ENCODE measurements at regions not wholly inside any gene's neighbourhood (a gene's known extent, or its start where the extent isn't known, plus 50 kb on each side); places are given as distances from the start of the nearest gene placed in this dataset.
"Not testable (repeated sequence)": the region's sequence is repeated elsewhere in the genome, so short reads cannot be mapped to it uniquely, and the experiment has no call there.

GRCh38 chr12:131251336-131252101, 297.8 kb downstream of the ADGRD1 start:
- DNase-seq: no peak

DNA sequence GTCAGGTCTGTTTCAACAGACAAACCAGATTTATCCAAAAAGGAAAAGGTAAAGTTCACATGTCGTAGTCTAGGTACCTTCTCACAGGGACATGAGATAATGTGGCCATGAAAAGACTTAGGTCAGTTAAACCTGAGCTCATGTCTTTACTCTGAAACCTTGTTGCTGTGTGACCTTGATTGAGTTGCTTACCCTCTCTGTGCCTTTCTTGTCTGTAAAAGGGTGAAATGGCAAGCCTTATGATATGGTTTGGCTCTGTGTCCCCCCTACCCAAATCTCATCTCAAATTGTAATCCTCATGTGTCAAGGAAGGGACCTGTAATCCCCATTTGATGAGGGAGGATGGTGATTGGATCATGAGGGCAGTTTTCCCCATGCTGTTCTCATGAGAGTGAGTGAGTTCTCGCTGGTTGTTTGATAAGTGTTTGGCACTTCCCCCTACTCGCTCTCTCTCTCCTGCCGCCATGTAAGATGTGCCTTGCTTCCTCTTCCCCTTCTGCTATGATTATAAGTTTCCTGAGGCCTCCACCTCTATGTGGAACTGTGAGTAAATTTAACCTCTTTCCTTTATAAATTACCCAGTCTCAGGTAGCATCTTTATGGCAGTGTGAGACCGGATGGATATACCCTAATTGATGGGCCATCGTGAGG, 299.8 kb downstream of the ADGRD1 start:
- DNase-seq: no peak

DNA sequence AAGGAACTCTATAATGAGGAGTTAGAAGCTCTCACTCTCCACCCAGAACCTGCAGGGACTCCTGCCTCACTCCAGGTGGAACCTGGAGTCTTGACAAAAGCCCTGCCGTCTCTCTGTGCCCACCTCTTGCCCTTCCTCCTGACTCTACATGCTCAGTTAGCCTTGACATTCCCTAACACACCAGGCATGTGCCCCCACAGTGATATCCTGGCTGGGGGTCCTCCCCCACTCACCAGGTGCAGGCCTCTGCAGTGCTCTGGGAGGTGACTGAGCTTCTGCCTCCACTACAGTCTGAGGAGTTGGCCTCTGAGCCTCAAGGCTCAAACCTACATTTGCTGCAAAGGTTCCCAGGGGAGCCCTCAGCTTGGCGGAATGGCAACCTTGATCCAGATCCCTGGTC, 300.7 kb downstream of the ADGRD1 start:
- no peak for DNase-seq

DNA sequence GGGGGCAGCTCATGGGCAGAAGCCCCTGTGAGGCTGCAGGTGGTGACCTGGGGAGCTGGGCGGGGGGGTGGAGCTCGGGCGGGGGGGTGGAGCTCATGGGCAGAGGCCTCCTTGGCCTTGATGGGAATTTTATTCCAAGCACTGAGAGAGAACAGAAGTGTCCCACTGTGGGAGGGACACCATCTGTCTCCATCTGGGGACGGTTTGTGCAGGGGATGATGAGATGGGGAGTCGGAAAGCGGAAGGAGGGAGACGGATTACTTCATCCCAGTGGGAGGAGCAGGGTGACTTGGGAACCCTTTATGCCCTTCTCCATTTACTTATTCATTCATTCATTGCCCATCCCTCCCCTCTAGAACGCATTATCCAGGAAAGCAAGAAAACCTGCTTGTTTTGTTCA, 304.7 kb downstream of the ADGRD1 start:
- DNase-seq: no peak

- no peak for DNase-seq
These were observed 306.7 kb downstream of the ADGRD1 start for GRCh38 chr12:131260251-131260905.

GRCh38 chr12:131260954-131261353, 307.2 kb downstream of the ADGRD1 start:
- no peak for DNase-seq

- no peak for DNase-seq
These were observed 308.2 kb downstream of the ADGRD1 start for GRCh38 chr12:131261906-131262305.

- no peak for DNase-seq
These were observed 309.9 kb downstream of the ADGRD1 start for GRCh38 chr12:131263626-131264025.

DNA sequence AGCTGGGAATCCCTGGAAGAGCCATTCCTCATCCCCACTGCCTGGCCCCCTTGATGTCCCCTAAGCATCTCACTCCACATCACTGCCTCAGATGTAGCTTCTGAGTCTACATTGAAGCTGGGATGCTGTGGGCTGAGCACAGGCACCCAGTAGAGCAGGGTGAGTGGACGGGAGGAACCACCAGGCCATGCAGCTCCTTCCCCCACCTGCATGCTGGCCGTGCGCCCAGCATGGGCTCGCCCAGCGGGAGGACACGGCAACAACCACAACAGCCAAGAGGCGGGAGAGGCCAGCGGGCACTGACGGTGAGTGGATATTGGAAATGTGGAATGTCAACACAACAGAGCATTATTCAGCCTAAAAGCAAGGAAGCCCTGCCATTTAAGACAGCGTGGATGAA, 310.9 kb downstream of the ADGRD1 start:
- DNase-seq: no peak

GRCh38 chr12:131266591-131267467, 313.1 kb downstream of the ADGRD1 start:
- DNase-seq: no peak

GRCh38 chr12:131267576-131267975, 313.9 kb downstream of the ADGRD1 start:
- no peak for DNase-seq

GRCh38 chr12:131268123-131268522, 314.4 kb downstream of the ADGRD1 start:
- DNase-seq: not testable (repeated sequence)

GRCh38 chr12:131268571-131268970, 314.9 kb downstream of the ADGRD1 start:
- not testable (repeated sequence) for DNase-seq

DNA sequence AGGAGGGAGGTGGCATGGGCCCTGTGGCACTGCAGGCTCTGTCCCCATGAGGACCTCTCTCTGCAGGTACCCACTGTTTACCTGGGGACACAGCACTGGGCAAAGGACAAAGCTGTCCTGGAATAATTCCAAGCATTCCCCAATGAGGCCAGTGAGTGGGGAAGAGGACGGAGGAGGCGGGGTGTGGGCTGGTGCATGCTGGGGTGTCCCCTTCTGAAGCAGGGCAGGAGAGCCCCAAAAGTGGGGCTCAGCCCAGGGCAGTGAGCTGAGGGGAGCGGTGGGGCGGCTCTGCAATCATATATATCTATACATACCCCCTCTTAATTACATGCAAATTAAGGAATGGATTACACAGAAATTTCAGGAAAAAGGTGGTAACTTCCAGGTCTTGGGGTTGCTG, 315.8 kb downstream of the ADGRD1 start:
- DNase-seq: no peak

DNA sequence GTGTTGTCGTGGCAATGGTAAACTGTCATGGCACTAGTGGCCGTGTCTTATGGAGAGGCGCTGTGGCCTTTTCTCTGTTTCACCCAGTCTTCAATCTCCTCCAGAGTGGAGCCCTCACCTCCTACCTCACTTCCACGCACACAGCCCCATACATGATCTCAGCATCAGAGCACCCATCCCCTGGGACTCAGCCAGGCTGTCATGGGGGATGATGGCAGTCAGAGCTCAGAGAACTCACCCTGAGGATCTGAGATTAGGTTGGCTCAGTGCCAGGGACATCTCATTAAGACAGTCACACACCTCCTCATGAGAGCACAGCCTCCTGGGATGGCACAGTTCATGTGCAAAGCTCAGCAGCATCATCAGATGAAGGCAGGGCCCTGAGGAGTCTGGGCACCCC, 316.3 kb downstream of the ADGRD1 start:
- not testable (repeated sequence) for DNase-seq

DNA sequence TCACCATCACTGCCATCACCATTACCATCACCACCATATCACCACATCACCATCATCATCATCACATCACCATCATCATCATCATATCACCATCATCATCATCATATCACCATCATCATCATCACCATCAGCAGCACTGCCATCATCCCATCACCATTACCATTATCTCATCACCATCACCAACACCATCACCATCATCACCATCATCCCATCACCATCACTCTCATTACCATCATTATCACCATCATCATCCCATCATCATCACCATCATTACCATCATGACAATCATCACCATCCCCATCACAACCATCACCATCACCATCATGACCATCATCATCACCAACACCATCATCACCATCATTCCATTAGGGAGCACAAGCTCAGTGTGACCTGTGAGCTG, 318.0 kb downstream of the ADGRD1 start:
- no peak for DNase-seq

DNA sequence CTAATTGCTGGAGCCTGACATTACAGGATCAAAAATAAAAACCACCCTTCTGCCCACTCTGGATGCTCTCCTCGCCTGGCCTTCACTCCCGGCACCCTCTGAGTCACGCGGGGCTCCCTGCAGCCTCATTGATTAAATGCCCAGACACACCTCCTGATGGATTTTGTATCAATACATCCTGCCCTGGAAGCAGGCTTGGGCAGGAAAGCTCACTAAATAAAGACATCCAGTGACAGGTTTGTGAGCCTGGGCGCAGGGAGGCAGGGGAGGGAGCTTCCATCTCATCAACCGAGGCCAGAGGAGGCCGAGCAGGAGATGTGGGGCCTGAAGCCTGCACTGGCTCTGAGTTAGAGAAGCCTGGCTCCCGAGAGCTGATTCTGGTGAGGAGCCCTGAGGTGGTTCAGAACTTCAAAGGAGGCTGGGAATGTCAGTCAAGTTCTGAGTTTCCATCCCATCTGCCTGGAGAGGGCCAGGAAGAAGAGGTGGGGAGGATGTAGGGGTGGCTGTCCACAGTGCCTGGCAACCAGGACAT, 318.6 kb downstream of the ADGRD1 start:
- not testable (repeated sequence) for DNase-seq

DNA sequence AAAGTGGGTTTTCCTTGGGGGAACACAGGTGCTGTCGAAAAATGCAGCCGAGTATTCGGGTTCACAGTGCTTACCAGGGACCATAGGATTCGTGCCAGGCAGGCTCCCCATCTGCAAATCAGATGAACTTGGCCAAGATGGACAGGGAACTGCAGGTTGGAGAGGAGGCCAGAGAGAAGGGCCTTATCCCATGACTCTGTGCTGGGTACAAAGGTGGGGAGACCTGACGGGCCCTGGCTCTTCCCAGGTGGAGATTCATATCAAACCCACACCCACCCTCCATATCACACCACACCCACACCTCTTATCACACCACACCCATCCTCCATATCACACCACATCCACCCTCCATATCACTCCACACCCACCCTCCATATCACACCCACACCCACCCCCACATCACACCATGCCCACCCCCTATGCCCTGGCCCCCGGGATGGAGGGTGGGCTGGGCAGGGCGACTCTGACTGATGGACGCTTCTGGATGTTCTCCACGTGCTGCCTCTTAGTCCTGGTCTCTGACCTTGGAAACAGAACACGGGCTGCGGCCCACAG, 319.7 kb downstream of the ADGRD1 start:
- DNase-seq: no peak

DNA sequence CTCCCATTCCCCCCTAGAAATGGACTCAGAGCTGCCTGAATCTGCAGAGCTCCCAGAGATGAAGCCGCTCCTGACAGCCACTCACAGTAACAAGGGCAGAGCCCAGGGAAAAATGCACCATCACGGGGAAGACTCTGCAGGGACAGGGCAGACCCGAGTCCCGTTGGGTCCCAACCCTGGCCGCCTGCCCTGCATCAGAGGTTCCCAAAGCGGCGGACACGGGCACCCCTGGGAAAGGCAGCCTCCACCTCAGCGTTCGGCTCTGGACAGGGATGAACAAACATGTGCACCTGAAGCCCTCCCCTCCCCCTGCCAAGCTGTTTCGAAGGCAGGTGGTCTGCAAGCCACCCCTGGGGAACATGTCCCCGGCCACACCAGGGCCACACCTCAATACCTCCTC, 320.4 kb downstream of the ADGRD1 start:
- no peak for DNase-seq

- DNase-seq: no peak
These were observed 321.2 kb downstream of the ADGRD1 start for GRCh38 chr12:131274906-131275305.

- DNase-seq: no peak
These were observed 322.1 kb downstream of the ADGRD1 start for GRCh38 chr12:131275824-131276223.

DNA sequence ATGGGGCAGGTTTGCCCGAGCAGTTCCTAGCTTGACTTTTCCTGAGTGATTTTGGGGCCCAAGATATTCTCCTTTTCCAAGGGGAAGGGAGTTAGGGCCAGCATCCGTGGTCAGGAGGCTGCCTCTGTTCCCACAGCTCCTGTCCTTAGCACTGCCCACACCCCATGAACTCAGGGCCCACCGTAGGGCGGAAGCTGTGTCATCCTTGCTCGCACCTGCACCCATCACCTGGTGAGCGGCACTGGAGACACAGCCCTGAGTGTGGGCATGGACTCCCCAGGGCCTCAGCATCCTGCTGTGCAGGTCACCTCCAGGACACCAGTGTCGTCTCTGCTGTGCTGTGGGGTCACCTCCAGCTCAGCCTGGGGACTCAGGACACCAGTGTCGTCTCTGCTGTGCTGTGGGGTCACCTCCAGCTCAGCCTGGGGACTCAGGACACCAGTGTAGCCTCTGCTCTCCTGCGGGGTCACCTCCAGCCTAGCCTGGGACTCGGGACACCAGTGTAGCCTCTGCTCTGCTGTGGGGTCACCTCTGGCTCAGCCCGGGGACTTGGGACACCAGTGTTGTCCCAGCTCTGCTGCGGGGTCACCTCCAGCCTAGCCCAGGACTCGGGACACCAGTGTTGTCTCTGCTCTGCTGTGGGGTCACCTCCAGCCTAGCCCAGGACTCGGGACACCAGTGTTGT, 322.9 kb downstream of the ADGRD1 start:
- DNase-seq: no peak

All from eye (tissue), 1 donor.